MV-4-11 (cell line): ENCODE measurements at regions not wholly inside any gene's neighbourhood (a gene's known extent, or its start where the extent isn't known, plus 50 kb on each side); places are given as distances from the start of the nearest gene placed in this dataset.

Source experiments
- DNase-seq: peaks from one replicate; lab custom pipeline; 2025; lab: John Stamatoyannopoulos, UW

- peak; percentile 92 for DNase-seq
Observed at GRCh38 chr9:129343424-129344375, 165.6 kb upstream of the IER5L start.

GRCh38 chr9:129342591-129343423 lies 164.7 kb upstream of the IER5L start:
- DNase-seq, result no peak

DNA sequence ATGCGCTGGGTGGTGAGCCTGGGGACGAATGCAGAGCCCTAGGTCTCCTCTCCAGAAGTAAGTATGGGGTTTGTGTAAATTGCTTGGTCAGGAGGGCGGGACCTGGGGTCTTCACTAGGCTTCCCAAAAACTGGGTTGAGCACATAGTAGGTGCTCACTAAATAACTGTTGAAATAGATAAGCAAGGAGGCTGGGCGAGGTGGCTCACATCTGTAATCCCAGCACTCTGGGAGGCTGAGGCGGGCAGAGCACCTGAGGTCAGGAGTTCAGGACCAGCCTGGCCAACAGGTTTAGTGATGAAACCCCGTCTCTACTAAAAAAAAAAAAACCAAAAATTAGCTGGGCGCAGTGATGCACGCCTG lies 163.9 kb upstream of the IER5L start:
- no peak for DNase-seq

DNA sequence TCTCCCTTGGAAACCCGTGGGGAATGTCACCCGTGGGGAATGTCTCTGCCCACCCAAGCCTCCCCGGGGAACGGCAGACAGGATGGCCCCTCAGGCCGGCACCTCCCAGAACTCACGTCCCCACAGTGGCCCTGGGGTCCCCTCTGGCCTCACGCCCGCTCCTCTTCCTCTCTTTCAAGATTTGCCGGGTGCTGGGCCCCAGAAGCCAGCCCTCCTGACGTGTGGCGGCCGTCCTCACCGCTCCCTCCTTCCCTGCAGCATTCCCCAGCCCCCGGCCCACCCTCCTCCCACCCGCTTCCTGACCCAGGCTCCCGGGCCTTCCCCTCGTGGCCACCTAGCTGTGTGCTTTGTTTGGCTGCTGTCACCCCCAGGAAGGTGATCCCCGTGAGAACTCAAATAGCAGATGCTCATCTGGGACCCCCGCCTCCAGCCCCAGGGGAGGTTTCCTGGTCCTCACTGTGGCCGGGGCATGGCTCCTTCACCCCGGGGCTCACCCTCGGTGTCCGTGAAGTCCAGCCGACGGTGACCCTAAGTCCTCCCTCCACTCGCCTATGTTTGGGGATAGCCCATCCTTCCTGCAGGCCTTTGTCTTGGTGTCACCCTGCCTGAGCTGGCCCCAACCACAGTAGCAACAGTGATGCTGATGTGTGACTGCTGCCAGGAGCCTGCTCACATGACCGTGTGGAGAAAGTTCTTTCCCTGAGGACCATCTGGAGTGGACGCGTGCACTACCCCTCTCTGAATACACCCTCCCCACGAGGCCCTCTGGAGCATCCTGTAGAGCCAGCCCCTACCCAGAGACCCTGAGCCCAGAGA lies 163.3 kb upstream of the IER5L start:
- no peak for DNase-seq

- no peak for DNase-seq
Observed at GRCh38 chr9:129340427-129341170, 162.5 kb upstream of the IER5L start.

DNA sequence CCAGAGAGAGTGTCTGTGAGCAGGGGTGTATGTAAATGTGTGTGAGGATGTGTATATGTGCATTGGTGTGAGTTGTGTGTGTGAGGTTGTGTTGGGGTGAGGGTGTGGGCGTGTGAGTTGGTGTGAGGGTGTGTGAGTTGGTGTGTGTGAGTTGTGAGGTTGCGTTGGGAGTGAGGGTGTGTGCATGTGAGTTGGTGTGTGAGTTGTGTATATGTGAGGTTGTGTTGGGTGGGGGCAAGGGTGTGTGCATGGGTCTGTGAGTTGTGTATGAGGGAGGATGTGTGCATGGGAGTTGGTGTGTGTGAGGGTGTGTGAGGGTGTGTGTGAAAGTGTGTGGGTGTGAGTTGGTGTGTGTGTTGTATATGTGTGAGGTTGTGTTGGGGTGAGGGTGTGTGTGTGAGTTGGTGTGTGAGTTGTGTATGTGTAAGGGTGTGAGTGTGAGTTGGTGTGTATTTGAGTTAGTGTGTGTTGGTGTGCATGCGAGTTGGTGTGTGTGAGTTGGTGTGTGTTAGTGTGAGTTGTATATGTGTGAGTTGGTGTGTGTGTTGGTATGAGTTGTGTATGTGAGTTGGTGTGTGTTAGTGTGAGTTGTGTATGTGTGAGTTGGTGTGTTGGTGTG lies 161.6 kb upstream of the IER5L start:
- DNase-seq, result no peak

DNA sequence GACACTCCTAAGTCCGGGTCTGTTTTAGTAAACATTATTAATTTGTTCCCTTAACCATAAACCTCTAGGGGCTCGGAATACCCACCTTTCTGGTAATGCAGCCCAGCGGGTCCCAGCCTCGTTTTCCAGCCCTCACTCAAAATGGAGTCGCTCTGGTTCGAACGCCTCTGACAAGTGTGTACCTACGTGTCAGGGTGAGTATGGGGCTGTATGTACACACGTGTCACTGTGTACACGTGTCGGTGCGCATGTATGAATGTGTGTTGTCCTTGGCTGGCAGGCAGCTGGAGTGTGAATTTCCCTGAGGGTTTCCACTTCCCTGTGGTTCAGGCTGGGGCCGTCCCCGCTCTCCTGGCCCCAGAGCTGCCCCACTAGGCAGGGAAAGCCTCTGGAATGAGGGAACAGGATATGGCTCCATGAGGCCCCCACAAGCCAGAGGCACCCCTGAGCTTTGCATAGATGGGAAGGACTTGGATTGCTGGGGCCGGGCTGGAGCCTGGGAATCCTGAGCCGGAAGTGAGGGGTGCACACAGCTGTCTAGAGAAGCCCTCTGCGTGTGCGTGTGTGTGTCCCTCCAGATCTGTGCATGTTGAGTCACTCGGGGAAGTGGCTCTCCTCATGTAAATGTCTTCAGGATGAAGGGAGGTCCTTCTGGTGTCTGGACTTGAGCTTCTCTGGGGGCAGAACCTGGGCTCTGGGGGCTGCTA lies 160.8 kb upstream of the IER5L start:
- peak; percentile 69 for DNase-seq

DNA sequence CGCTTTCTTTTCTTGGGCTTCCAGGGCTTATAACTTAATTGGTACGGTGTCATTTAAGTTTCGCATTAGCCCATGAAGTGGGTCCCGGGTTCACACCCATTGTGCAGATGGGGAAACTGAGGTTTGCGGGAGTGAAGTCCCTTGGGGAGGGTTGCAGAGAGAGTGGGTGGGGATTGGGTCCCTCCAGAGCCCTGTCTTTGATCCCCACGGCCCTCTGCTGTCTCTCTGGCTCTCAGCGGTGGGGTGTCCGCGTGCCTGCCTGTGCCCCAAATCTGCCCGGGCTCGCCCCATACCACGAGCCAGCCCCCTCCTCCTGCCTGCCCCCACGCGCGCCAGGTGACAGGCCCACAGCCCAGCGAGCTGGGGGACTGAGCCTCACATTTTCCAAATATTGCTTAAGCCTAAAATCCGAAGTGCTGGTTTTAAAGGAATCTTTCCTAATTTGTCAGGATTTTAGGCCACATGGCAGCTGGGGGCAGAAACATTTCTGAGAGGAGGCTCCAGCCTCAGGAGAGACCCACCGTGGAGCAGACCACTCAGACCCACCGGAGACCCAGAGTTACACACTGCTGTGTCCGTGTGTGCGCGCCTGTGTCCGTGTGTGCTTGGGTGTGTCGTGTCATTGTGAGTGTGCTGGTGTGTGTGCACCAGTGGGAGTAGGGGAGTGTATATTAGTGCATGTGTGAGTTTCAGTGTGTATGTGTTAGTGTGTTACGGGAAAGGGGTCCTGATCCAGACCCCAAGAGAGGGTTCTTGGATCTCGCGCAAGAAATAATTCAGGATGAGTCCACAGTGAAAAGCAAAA lies 159.5 kb upstream of the IER5L start:
- no peak for DNase-seq

GRCh38 chr9:129336601-129337331 lies 158.7 kb upstream of the IER5L start:
- no peak for DNase-seq

DNA sequence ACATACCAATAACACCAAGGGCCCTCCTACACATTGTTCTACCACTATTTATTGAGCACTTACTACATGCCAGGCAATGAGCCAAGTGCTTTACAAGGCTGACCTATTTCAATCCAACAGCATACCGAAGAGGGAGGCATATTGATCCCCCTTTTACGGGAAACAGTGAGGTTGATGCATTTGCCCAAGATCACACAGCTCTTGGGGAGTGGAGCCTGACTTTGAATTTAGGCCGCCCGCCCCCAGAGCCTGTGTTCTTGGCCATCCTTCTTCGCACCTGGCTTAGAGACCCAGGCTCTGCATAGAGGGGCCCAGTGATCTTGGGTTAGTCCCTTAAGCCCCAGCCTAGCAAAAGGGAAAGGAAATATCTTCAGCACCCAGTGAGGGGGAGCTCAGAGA lies 158.1 kb upstream of the IER5L start:
- DNase-seq, result no peak

GRCh38 chr9:129335464-129336129 lies 157.5 kb upstream of the IER5L start:
- no peak for DNase-seq

DNA sequence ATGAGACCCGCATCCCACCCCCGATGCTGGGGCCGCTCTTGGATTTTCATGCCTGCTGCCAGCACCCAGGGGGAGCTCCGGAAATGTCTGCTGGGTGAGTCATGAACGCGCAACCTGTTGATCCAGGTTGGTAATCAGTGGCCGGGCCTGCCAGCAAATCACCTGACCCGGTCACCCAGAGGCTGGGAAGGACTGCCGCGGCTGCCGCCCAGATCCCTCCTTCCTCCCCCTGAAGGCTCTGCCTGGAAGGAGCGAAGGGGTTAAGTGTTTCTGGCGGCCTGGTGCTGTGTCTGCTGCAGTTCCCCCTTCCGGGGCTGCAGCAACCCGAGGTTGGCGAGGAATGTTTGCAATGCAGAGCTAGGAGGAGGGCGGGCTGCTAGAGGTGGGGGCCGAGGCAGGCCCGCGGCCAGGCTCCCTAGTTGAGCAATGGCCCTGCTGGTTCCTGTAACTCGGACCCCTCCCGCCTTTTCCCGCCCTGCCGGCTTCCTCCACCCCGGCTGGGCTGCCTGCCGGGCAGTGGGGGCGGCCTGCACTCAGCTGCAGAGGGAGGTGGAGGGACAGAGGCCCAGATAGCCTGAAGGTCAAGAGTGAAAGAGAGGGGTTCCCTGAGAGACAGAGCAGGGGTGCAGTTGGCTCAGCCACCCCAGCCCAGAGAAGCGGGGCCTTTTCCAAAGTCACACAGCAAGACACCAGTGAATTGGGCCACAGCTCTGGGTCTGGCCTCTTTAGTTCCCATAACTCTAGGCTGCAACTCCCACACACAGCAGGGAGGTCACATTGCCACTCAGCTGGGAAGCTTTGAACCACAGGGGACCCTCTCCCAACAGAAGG lies 156.3 kb upstream of the IER5L start:
- DNase-seq, result peak; percentile 95

DNA sequence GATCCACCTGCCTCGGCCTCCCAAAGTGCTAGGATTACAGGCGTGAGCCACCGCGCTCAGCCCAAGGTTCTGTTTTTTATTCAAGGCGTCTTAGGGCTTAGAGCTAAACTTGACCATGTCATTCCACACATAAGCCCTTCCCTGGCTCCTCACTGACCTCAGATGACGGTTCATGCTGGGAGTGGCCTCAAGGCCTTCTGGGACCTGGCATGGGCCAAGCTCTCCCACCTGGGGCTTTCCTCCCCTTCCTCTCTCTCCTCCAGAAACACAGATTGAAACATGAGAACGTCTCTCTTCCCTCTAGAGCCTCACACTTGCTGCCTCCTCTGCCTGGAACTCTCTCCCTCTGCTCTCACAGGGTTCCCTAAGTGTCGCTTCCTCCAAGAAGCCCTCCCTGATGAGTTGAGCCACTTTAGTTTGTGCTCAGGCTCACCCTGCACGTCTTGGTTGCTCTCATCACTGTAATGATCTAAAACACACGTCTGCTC lies 155.6 kb upstream of the IER5L start:
- no peak for DNase-seq

- DNase-seq, result no peak
Observed at GRCh38 chr9:129332581-129332980, 154.5 kb upstream of the IER5L start.

DNA sequence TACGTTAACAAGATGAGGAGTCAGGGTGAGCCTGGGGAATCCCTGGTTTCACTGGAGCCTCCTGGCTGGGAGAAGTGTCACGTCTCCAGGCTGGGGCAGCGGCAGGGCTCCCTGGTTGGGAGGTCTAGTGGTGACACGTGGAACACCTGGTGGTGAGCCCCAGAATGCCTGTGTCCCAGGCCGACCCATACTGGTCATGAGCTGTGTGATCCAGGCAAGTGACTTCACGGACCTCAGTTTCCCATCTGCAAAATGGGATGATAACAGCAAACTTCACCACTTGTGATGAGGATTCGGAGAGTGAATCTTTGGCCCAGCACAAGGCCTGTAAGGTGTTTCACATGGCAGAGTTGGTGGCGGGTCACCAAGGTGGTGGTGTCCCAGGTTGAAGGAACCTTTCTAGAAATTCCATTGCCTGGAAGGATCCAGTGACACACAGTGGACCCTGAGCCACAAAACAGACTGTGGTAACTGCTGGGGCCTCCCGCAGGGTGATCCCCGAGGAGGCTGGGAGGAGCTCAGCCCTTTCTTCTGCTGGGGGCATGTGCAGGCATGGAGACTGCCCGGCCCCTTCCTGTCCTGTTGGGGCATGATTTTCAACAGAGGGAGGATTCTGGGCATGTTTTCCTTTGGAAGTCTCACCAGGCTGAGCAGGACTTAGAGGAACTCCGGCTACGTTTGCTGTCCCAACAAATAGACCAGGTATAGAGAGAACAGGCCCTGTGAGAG lies 153.9 kb upstream of the IER5L start:
- no peak for DNase-seq

DNA sequence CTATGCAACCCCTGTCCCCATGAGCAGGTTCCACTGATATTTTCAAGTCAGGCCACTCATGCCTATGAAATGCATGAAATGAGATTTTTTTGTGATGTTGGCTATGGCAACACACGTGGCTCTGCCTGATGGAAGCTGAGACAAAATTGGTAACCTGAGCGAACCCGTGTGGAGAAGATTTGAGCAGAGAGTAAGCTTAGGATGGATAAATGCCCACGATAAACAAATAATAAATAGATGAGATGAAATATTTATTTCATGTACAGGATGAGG lies 153.4 kb upstream of the IER5L start:
- no peak for DNase-seq
